NCI-H2171 treated with DMSO at 0.1 percent for 48 hours (cell line): ENCODE measurements at regions not wholly inside any gene's neighbourhood (a gene's known extent, or its start where the extent isn't known, plus 50 kb on each side); places are given as distances from the start of the nearest gene placed in this dataset.

Experiments used
- DNase-seq: peaks from one replicate; lab custom pipeline; 2025; lab: John Stamatoyannopoulos, UW

DNA sequence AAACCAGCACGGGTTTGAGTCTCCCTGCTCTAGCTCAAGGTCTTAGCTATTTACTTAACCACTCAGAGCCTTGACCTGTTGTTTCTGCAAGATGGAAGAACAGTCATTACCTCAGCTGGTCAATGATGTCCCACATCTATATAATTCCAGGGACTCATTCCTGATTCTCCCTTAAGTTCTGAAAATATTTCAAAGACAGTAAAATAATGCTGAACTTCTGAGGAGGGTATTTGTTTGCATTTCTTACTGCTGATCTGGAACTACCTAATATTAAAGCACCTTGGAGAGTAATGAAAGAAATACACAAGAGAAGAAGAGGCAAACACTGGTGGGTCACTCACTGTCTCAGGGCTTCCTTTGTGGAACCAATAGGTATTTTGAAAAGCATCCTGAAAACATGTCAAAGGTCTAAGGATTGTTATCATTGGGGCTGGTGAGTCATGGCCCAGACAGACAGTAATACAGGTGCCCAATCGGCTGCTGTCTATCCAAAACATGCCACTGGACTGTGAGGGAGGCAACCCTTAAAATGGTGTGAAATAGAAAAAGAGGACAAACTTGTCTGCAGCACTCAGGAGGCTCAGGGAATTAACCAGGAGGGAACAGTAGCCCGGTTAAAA, 88.7 kb upstream of the EGLN3 start:
- DNase-seq = no peak

DNA sequence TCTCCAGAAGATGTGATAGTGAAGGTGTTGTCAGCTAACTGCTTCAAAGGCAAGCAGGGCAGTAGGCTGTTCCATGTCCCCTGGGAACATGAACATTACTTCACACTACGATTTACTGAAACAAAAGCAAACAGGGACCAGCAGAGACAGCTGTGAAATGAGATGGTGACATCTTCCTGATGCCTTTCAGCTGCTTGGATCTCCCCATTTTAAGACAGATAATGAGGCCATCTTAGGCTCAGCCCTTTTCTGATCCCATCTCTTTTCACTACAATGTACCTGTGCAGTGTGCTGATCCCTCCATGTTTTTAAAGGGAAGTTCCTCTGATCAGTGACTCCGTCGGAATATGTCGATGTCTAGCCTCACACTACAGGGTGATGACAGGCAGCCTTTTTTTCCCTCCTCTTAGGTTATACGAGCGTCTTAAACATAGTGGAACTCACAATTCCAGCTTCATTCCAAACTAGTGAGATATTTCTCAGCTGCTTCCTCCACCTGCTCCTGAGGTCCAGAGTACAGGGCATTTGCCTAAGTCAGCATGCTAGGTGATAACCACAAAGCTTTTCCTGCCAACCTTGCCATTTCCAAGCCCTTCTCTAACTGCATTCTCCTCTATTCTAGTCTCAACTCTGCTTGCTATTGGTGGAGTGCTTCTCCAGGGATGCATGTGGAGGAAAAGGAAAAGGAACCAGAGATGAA, 87.6 kb upstream of the EGLN3 start:
- DNase-seq = no peak

DNA sequence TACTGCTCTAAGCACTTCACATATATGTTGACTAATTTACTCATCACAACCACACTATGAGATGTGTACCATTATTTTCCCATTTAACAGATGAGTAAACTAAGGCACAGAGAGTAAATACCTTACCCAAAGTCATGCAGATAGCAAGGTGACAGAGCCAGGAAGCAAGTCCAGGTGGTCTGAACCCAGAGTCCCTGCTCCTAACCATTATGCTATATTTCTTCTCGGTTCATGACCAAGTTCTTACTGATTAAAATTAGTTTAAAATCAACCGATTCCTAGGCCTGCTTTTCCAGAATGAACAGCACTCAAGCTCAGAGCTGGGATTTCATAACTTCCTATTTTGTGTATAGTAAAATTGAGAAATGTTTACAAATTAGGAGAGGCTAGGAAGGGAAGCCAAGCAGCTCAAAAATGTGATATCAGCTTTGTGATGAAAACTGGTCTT, 85.5 kb upstream of the EGLN3 start:
- DNase-seq = no peak

DNA sequence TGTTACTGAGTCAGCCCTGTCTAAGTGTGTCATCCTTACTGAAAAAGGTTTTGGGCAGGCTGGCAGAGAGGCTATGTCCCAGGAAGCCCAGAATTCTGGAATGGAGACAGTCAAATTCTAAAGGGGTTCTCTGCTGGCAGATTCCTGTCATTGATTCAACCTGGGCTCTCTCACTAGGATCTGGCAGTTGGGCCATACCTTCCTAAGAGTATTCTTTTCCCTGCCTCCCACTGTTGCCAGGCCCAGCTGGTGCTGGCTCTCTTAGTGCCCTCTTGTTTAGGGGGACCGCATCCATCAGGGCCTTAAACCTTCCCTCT, 85.0 kb upstream of the EGLN3 start:
- DNase-seq = no peak

DNA sequence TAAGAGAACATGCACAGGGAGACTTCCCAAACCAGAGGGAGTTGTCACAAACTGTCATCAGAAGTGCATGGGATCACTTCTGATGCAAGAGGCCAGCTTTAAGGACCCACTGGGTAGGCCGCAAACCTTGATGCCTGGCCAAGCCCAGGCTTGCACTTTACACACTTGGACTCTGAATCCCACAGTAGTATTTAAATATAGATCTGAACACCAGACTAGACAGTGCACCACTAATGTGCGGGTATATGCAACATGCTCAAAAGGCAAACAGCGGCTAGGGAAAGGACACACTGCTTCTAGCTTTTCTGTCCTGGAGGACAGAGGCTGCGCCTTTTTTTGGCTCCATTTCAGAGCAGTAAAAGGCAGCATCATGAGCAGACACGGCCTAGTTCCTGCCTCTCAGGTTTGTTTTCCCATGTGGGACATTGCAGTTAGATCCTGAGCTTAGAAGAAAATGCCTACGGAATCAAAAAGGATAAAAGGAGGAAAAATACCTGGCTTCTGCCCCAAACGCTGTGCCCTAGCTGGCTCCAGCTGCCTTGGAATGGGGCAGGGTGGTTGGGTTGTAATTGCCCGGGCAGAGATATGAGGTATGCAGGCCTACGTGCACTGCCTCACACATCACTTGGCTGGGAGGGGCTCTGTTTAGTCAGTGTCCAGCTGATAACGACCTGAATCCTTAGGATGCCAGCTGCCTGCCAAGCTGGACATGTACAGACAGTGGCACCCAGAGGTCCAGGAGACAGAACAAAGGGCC, 84.5 kb upstream of the EGLN3 start:
- no peak for DNase-seq

DNA sequence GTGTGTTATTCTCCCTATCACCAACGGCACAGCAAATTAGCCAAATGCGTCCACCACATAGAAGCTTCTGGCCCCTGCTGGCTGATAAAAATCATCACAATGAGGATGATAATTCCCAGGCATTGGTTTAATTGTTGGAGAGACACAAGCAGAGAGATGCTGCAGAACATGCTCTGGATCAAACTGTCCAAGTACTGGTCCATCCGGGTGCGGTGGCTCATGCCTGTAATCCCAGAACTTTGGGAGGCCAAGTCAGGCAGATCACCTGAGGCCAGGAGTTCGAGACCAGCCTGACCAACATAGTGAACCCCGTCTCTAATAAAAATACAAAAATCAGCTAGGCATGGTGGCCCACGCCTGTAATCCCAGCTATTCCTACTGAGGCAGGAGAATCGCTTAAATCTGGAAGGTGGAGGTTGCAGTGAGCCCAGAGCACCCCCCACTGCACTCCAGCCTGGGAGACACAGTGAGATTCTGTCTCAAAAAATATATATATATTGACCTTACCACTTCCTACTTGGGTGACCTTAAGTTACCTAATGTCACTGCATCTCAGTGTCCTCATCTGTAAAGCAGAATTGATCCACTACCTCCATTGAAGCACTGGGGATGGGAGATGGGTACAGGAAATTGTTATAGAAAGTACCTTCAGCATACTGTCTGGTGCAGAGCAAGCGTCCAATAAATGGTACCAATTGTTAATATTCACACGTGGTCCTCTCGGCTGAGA, 83.7 kb upstream of the EGLN3 start:
- no peak for DNase-seq

DNA sequence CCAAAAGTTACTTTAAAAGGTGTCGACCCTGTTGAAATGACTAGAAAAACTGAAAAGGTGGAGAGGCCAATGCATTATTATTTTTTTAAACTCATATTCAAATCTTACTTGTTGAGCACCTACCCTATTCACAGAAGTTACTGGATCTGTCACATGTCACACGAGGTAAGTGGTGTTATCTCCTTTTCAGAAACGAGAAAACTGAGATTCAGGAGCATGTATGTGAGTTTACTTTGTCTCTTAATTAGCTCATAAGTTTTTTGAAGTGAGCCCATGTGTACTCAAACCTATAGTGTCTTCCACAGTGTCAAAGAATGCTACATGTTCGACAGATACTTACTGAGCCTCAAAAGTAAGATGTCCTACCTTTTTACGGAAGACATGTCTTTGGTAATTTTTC, 81.8 kb upstream of the EGLN3 start:
- no peak for DNase-seq

DNA sequence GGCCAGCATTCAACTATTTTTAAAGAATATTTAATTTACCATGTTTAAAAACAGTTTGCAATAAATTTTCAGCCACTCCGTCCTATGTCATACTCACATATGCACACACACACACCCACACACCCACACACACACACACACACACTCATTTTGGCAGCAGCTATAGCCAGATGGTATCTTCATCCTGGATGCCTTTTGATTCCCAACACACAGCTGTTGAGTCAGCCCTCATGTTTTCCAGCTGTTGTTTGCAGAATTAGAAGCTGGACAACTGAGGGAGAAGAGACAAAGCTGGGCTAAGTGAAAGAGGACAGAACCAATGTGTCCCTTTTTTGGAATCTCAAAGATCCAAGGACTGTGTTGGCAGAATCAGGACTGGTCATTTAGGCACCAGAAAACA, 80.0 kb upstream of the EGLN3 start:
- peak; percentile 84 for DNase-seq

DNA sequence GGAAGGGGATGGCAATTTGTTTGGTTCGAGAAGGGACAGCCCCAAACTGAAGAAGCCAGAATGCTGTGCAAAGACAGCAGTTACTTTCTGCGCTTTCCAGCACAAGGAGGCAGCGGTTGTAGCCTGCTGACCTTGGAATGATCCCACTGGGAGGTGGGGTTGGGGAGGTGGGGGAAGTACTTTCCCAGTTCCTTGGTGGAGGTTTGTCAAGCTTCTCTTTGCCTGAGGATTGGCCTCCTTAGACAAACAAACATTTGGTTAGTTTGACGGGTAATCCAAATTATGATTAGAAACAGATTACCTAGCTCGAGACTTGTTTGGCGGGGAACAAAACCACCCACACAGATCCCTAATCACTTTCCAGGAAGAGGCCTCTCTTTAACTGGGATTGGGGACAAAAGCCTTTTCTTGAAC, 79.1 kb upstream of the EGLN3 start:
- no peak for DNase-seq

DNA sequence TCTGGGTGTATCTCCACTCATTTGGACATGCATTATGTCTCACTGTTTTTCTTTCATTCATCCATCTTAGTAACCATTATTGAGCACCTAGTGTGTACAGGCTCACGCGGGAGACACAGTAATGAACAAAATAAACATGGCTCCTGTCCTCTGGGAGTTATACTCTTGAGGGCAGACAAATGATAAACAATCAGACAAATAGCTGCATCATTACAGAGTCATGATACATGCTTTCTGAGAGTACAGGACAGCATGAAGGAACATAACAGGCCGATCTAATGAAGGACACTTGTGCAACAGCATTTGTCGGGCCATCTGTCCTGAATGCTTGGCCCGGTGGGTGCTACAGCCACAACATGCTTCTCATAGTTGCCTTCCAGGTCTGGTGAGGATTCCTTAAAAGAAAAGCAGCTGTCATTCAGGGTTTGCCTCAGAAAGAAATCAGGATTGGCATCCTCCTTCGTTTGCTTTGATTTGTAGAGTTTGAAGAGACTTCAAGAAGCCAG, 77.2 kb upstream of the EGLN3 start:
- DNase-seq = peak; percentile 10

DNA sequence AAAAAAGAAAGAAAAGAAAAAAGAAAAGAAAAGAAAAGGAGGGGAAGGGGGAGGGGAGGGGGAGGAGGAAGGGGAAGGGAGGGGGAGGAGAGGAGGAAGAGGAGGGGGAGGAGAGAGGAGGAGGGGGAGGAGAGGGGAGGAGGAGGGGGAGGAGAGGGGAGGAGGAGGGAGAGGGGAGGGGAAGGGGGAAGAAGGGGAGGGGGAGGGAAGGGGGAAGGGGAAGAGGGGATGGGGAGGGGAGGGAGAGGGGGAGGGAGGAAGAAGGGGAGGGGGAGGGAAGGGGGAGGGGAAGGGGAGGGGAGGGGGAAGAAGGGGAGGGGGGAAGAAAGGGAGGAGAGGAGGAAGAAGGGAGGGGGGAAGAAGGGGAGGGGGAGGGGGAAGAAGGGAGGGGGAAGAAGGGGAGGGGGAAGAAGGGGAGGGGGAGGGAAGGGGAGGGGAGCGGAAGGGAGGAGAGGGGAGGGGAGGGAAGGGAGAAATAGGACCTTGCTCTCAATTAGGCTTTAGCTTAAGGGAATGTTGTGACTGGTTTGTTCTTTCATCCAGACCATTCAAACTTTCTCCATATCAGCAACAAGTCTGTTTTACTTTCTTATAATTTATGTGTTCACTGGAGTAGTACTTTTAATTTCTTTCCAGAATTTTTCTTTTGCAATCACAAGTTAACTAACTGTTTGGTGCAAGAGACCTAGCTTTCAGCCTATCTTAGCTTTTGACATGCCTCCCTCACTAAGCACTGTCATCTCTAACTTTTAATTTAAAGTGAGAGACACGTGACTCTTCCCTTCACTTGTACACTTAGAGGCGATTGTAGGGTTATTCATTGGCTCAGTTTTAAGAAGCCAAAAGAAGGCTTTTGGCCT, 76.5 kb upstream of the EGLN3 start:
- no peak for DNase-seq

DNA sequence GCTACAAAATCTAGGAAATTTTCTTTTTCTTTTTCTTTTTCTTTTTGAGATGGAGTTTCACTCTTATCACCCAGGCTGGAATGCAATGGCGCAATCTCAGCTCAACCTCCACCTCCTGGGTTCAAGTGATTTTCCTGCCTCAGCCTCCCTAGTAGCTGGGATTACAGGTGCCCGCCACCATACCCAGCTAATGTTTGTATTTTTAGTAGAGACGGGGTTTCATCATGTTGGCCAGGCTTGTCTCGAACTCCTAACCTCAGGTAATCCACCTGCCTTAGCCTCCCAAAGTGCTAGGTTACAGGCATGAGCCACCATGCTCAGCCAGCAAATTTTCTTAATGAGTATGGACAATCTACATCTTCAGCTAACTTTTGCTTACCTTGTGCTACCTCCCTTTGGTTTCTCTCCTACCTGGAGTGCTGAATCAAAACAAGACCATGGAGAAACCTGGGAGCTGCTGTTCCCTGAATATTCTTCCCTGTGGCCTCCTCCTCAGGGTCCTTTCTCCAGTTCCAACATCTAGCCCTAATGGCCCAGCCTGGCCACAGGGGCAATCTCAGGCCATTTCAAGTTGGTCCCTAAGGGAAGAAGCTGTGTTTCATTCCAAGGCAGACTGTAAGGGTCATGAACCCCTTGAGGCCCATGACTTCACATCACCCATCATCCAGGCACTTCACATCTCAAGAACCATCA, 74.6 kb upstream of the EGLN3 start:
- no peak for DNase-seq

DNA sequence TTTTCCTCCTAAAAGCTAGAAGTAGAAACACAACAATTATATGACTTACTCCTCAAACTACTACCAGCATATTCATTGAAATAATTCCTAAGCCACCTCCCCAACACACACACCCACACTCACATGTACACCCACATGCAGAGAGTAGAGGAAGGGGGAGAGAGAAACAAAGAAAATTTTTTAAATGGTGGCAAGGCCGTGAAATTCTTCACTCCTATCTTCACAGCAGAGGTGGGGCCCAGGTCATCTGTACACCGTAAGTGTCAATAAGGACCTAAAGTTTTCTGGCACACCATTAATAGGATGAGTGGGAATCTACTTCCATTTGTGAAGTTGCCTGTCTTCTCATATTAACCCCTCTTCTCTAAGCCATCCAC, 73.9 kb upstream of the EGLN3 start:
- no peak for DNase-seq

DNA sequence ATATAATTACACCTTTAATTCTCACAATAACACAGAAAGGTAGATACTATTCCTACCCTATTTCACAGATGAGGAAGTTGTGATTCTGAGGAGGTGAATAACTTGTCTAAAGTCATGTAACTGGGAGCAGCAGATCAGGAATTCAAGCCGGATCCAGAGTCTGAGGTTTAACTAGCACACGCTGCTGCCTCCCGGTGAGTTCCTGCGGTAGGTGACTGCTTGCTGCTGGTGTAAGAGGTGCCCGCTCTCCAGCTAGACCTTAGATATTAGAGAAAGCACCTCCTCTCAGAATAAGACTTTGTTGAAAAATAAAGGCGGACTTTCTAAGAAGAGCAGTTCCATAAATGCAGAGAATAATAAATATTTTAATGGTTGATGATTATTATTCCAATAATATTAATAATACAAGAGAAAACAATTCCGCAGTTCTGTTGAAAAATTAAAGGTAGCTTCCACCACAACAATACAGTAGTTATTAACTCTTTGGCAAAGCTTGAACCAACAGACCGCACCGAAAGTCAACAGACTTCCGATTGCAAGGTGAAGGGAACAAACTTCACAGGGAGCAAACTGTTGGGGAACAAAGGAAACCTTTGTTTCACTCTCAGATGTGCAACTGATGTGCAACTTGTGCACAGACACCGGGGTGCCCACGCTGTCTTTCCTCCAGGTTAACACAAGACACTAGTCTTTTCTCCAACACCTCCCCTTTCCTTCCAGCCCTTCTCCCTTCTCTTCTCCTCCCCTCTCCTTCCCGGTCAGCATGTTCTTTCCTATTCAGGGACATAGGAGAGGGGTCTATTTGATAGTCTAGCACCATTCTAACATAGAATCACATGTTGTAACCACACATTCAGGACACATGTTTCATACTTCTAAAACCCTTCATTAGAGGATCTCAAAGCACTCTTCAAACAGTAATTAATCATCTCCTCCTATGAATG, 73.2 kb upstream of the EGLN3 start:
- no peak for DNase-seq

DNA sequence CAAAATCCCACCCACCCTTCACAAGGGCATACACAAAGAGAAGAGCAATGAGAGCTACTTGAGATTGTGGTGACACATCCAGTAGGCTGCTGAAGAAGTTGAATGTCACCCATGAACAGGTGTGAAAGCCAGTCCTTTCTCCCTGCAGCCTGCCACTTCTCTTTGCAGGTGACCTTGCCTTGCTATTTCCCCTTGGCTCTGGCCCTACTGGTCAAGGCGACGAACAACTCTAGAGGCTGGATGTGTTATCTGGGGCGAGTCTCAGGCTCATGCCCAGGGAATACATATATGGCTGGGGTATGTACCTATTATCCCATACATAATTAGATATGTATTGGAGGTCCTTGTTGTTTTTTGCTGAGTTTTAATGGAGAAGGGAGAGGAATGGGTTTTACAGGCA, 70.2 kb upstream of the EGLN3 start:
- DNase-seq = no peak

DNA sequence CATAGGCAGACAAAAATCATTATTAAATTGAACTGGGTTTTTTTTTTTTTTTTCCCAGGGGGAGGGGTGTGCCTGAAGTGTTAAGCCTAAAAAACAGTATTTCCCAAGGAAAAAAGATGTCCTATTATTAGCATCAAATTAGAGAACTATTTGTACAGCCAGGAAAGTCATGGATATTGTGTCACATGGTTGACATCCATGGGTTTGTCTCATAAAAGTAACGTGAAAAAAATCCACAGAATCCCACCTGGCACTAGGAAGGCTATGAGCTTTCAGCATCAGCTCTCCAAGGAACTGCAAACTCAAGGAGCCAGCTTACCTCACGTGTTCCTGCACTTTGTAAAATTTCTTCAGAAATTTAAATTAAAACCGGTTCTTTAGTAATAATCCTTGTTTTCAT, 69.1 kb upstream of the EGLN3 start:
- peak; percentile 16 for DNase-seq

DNA sequence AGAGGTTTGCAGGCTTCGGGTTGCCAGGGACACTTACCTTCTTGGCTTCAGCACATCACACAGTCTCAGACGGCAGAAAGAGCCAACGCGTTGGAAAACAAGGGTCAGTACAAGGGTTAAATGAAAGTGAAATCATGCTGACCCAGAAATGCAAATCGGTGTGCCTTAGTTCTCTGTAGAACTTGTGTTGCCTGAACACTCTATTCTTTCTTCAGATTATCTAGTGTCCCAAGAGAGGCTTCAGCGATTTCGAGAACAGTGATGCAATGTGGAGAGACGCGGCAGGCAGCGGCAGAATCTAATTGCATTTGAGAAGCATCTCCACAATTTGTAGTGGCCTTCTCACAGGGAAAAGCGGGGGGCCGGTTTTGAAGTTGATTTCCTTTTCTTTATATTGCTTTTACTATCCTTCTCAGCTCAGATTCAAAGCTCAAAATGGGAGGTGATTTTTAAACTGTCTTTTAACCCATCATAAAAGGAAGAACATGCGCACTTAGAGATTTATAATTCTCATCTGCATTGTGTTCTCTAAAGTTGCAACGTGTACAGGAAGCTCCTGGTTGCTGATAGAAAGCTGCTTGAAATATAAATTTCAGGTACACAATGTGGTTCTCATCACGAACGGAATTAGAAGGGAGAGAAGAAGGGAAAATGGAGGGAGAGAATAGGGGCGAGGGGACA, 67.8 kb upstream of the EGLN3 start:
- DNase-seq = no peak

DNA sequence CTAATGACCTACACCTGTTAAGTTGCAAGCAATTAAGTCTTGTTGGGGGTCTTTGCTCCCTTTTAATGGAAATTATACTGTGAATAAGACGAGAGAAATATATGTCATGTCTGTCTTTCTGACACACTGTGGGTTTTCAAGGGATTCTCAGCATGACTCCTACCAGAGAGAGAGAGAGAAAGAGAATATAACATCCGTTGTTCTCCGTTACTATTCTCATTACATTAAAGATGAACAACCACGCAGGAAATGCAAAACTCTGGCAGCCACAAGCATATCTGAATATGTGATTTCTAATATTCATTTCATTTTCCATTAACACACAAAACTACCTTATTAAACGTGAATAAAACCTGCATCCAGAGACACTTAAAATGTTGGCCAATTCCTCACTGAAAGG, 67.3 kb upstream of the EGLN3 start:
- no peak for DNase-seq

DNA sequence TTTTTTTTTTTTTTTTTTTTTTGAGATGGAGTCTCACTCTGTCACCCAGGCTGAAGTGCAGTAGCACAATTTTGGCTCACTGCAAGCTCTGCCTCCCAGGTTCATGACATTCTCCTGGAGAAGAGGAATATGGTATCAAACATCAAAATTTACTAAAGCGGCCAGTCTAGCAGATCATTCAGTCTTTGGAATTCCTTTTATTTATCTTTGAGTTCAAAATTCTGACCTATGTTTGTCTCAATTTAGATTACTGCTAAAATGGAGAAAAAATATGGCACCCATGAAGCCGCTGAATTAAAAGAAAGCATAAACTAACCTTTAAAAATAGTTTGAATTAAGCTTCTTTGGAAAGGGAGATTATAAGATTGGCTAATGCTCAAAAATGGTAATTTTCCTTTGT, 64.5 kb upstream of the EGLN3 start:
- DNase-seq = no peak
